ENCODE measurements at regions not wholly inside any gene's neighbourhood (a gene's known extent, or its start where the extent isn't known, plus 50 kb on each side); places are given as distances from the start of the nearest gene placed in this dataset.
"Not testable (repeated sequence)": the region's sequence is repeated elsewhere in the genome, so short reads cannot be mapped to it uniquely, and the experiment has no call there.

- DNase-seq, result no peak
- peaks cover 0 to 13% (median 2%) of the 10 kb centered on the region in 4 donors for H3K4me1 ChIP-seq
- no peak for TF ChIP-seq CTCF (IDR thresholded peaks at IDR 0.05)
- TF ChIP-seq POLR2AphosphoS5 (IDR thresholded peaks at IDR 0.05), result no peak
- no peak for TF ChIP-seq EP300 (IDR thresholded peaks at IDR 0.05)
- no peak overlapping the region for H3K4me3 ChIP-seq
- intact Hi-C loops (cut with DNase I; ENCODE audit: low total_unique reads), result no loop called here
- 0% methylated on average over 1 of the region's 1 CpG for WGBS, 5 donors
- no peaks in the 10 kb centered on the region for H3K27me3 ChIP-seq
- no peak overlapping the region for H3K27ac ChIP-seq
- H3K36me3 ChIP-seq, result no peaks in the 10 kb centered on the region
- H3K9me3 ChIP-seq, result peaks cover 0 to 9% (median 7%) of the 10 kb centered on the region in 4 donors
These were observed 340.7 kb upstream of the CDH5 start for GRCh38 chr16:66025751-66026150.

- H3K27ac ChIP-seq; intact Hi-C loops (cut with DNase I; ENCODE audit: low total_unique reads); DNase-seq; H3K27me3 ChIP-seq; H3K4me3 ChIP-seq; H3K9me3 ChIP-seq; H3K36me3 ChIP-seq: not testable (repeated sequence)
- H3K4me1 ChIP-seq, result peaks cover 0 to 13% (median 2%) of the 10 kb centered on the region in 4 donors
- WGBS, 5 donors, result 68 to 83% (median 78%) methylated on average over 2 of the region's 2 CpGs
These were observed 341.9 kb upstream of the CDH5 start for GRCh38 chr16:66024567-66024966.

DNA sequence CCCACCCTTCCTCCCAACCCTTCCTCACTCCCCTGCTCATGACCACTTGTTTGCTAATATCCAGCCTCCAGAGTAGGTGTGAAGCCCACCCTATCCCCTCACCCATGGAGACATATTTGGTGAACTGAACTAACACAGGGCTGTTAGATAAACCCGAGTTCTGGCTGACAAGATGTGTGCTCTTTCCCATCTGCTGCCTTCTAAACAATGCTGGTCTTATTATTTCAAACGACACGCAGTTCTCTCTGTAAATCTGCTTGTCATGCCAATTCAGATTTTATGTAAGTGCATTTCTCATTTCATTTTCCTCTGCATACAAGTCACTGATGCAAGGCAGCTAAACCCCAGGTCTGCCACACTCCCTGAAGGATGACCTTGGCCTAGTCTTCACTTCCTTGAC, 343.0 kb upstream of the CDH5 start:
- DNase-seq, result no peak
- Histone ChIP-seq H3K4me1 (peaks cover 0 to 3% (median 1%) of the 10 kb centered on the region in 4 donors), H3K27me3 (no peaks in the 10 kb centered on the region), H3K4me3 (no peak overlapping the region), H3K36me3 (no peaks in the 10 kb centered on the region), H3K27ac (no peak overlapping the region), H3K9me3 (peaks cover 0 to 9% (median 7%) of the 10 kb centered on the region in 4 donors)
- WGBS, 5 donors, result 56 to 74% (median 68%) methylated on average over 3 of the region's 3 CpGs
- TF ChIP-seq POLR2AphosphoS5 (IDR thresholded peaks at IDR 0.05) (no peak), CTCF (IDR thresholded peaks at IDR 0.05) (no peak), EP300 (IDR thresholded peaks at IDR 0.05) (no peak), POLR2A (IDR thresholded peaks at IDR 0.05) (no peak)
- intact Hi-C loops (cut with DNase I; ENCODE audit: low total_unique reads), result no loop called here

DNA sequence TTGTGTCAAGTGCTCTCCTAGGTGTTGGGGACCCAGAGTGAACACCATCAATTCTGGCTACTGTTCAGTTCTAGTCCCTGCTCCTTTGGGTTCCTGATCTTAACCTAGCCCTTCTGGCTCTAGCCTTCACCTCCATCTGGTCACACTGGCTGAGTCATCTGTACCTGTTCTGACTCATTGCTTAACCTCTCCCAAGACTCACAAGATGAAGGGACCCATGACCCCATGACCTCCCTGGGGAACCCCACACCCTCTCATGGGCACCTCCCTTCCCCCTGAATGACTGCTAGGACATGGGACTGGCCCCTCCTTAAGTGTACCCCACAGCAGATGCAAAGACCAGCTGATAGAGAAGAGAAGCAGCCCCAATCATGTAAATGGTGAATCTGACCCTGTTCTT, 345.8 kb upstream of the CDH5 start:
- H3K36me3 ChIP-seq, result no peaks in the 10 kb centered on the region
- no peak overlapping the region for H3K27ac ChIP-seq
- no peak overlapping the region for H3K4me3 ChIP-seq
- H3K4me1 ChIP-seq, result no peaks in the 10 kb centered on the region
- peaks cover 0 to 9% (median 7%) of the 10 kb centered on the region in 4 donors for H3K9me3 ChIP-seq
- no peak for TF ChIP-seq EP300 (IDR thresholded peaks at IDR 0.05)
- no peak for TF ChIP-seq POLR2A (IDR thresholded peaks at IDR 0.05)
- TF ChIP-seq POLR2AphosphoS5 (IDR thresholded peaks at IDR 0.05), result no peak
- TF ChIP-seq CTCF (IDR thresholded peaks at IDR 0.05), result no peak
- intact Hi-C loops (cut with DNase I; ENCODE audit: low total_unique reads), result no loop called here
- no peaks in the 10 kb centered on the region for H3K27me3 ChIP-seq
- DNase-seq, result no peak

GRCh38 chr16:66020046-66020445, 346.4 kb upstream of the CDH5 start:
- no peaks in the 10 kb centered on the region for H3K36me3 ChIP-seq
- no peak for DNase-seq
- 84 to 98% (median 92%) methylated on average over 2 of the region's 2 CpGs for WGBS, 5 donors
- intact Hi-C loops (cut with DNase I; ENCODE audit: low total_unique reads), result no loop called here
- H3K27me3 ChIP-seq, result no peaks in the 10 kb centered on the region
- no peak overlapping the region for H3K4me3 ChIP-seq
- peaks cover 0 to 8% (median 6%) of the 10 kb centered on the region in 4 donors for H3K9me3 ChIP-seq
- H3K4me1 ChIP-seq, result no peaks in the 10 kb centered on the region
- H3K27ac ChIP-seq, result no peak overlapping the region
- no peak for TF ChIP-seq POLR2A (IDR thresholded peaks at IDR 0.05)
- no peak for TF ChIP-seq CTCF (IDR thresholded peaks at IDR 0.05)
- no peak for TF ChIP-seq POLR2AphosphoS5 (IDR thresholded peaks at IDR 0.05)
- TF ChIP-seq EP300 (IDR thresholded peaks at IDR 0.05), result no peak

DNA sequence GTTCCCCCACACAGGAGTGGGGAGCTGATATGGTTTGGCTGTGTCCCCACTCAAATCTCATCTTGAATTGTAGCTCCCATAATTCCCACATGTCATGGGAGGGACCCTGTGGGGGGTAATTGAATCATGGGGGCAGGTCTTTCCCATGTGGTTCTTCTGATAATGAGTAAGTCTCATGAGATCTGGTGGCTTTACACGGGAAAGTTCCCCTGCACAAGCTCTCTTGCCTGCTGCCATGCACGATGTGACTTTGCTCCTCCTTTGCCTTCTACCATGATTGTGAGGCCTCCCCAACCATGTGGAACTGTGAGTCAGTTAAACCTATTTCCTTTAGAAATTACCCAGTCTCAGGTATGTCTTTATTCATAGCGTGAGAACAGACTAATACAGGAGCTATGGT, 347.0 kb upstream of the CDH5 start:
- intact Hi-C loops (cut with DNase I; ENCODE audit: low total_unique reads); H3K4me1 ChIP-seq; H3K36me3 ChIP-seq; H3K27me3 ChIP-seq; H3K27ac ChIP-seq; DNase-seq; H3K9me3 ChIP-seq; H3K4me3 ChIP-seq: not testable (repeated sequence)
- 78 to 90% (median 88%) methylated on average over 3 of the region's 3 CpGs for WGBS, 5 donors
